ENCODE measurements at regions not wholly inside any gene's neighbourhood (a gene's known extent, or its start where the extent isn't known, plus 50 kb on each side); places are given as distances from the start of the nearest gene placed in this dataset.
"Not testable (repeated sequence)": the region's sequence is repeated elsewhere in the genome, so short reads cannot be mapped to it uniquely, and the experiment has no call there.

- H3K4me3 ChIP-seq (ENCODE audit: low read length in 2 of 2), result no peak overlapping the region
- H3K9me3 ChIP-seq (ENCODE audit: control insufficient read depth in 2 of 2, low read length in 2 of 2), result no peaks in the 10 kb centered on the region
- H3K9ac ChIP-seq (ENCODE audit: low read depth in 1 of 2, low read length in 2 of 2), result no peak overlapping the region
- H3K4me1 ChIP-seq (ENCODE audit: control insufficient read depth in 2 of 2, insufficient read depth in 2 of 2, low read length in 2 of 2), result no peaks in the 10 kb centered on the region
- no peak overlapping the region for H3K27ac ChIP-seq (ENCODE audit: low read depth in 2 of 2, low read length in 2 of 2)
- no peaks in the 10 kb centered on the region for H3K36me3 ChIP-seq (ENCODE audit: control insufficient read depth in 2 of 2, insufficient read depth in 2 of 2, low read length in 2 of 2)
- no peaks in the 10 kb centered on the region for H3K27me3 ChIP-seq (ENCODE audit: control insufficient read depth in 2 of 2, insufficient read depth in 2 of 2, low read length in 2 of 2)
Observed at GRCh38 chr11:19418221-19418620, 177.5 kb upstream of the E2F8 start.

- not testable (repeated sequence) for H3K4me3 ChIP-seq (ENCODE audit: low read length in 2 of 2); H3K27me3 ChIP-seq (ENCODE audit: control insufficient read depth in 2 of 2, insufficient read depth in 2 of 2, low read length in 2 of 2); H3K27ac ChIP-seq (ENCODE audit: low read depth in 2 of 2, low read length in 2 of 2); H3K9me3 ChIP-seq (ENCODE audit: control insufficient read depth in 2 of 2, low read length in 2 of 2); H3K36me3 ChIP-seq (ENCODE audit: control insufficient read depth in 2 of 2, insufficient read depth in 2 of 2, low read length in 2 of 2); H3K9ac ChIP-seq (ENCODE audit: low read depth in 1 of 2, low read length in 2 of 2); H3K4me1 ChIP-seq (ENCODE audit: control insufficient read depth in 2 of 2, insufficient read depth in 2 of 2, low read length in 2 of 2)
Observed at GRCh38 chr11:19412070-19412469, 171.3 kb upstream of the E2F8 start.

GRCh38 chr11:19410032-19410431 lies 169.3 kb upstream of the E2F8 start:
- Histone ChIP-seq H3K36me3 (ENCODE audit: control insufficient read depth in 2 of 2, insufficient read depth in 2 of 2, low read length in 2 of 2) (no peaks in the 10 kb centered on the region), H3K9ac (ENCODE audit: low read depth in 1 of 2, low read length in 2 of 2) (no peak overlapping the region), H3K27me3 (ENCODE audit: control insufficient read depth in 2 of 2, insufficient read depth in 2 of 2, low read length in 2 of 2) (no peaks in the 10 kb centered on the region), H3K9me3 (ENCODE audit: control insufficient read depth in 2 of 2, low read length in 2 of 2) (no peaks in the 10 kb centered on the region), H3K27ac (ENCODE audit: low read depth in 2 of 2, low read length in 2 of 2) (no peak overlapping the region), H3K4me3 (ENCODE audit: low read length in 2 of 2) (no peak overlapping the region), H3K4me1 (ENCODE audit: control insufficient read depth in 2 of 2, insufficient read depth in 2 of 2, low read length in 2 of 2) (no peaks in the 10 kb centered on the region)

- no peak overlapping the region for H3K27ac ChIP-seq (ENCODE audit: low read depth in 2 of 2, low read length in 2 of 2)
- H3K9me3 ChIP-seq (ENCODE audit: control insufficient read depth in 2 of 2, low read length in 2 of 2), result no peaks in the 10 kb centered on the region
- H3K36me3 ChIP-seq (ENCODE audit: control insufficient read depth in 2 of 2, insufficient read depth in 2 of 2, low read length in 2 of 2), result no peaks in the 10 kb centered on the region
- H3K9ac ChIP-seq (ENCODE audit: low read depth in 1 of 2, low read length in 2 of 2), result no peak overlapping the region
- H3K4me1 ChIP-seq (ENCODE audit: control insufficient read depth in 2 of 2, insufficient read depth in 2 of 2, low read length in 2 of 2), result no peaks in the 10 kb centered on the region
- H3K27me3 ChIP-seq (ENCODE audit: control insufficient read depth in 2 of 2, insufficient read depth in 2 of 2, low read length in 2 of 2), result peaks cover 0 to 2% of the 10 kb centered on the region in 2 donors
- H3K4me3 ChIP-seq (ENCODE audit: low read length in 2 of 2), result no peak overlapping the region
Observed at GRCh38 chr11:19409307-19409706, 168.6 kb upstream of the E2F8 start.

- H3K9ac ChIP-seq (ENCODE audit: low read depth in 1 of 2, low read length in 2 of 2), result no peak overlapping the region
- H3K36me3 ChIP-seq (ENCODE audit: control insufficient read depth in 2 of 2, insufficient read depth in 2 of 2, low read length in 2 of 2), result no peaks in the 10 kb centered on the region
- H3K4me3 ChIP-seq (ENCODE audit: low read length in 2 of 2), result no peak overlapping the region
- no peaks in the 10 kb centered on the region for H3K4me1 ChIP-seq (ENCODE audit: control insufficient read depth in 2 of 2, insufficient read depth in 2 of 2, low read length in 2 of 2)
- no peak overlapping the region for H3K27ac ChIP-seq (ENCODE audit: low read depth in 2 of 2, low read length in 2 of 2)
- H3K27me3 ChIP-seq (ENCODE audit: control insufficient read depth in 2 of 2, insufficient read depth in 2 of 2, low read length in 2 of 2), result peaks cover 0 to 5% of the 10 kb centered on the region in 2 donors
- no peaks in the 10 kb centered on the region for H3K9me3 ChIP-seq (ENCODE audit: control insufficient read depth in 2 of 2, low read length in 2 of 2)
Observed at GRCh38 chr11:19407677-19408270, 167.0 kb upstream of the E2F8 start.

GRCh38 chr11:19405966-19406365 lies 165.2 kb upstream of the E2F8 start:
- no peak overlapping the region for H3K9ac ChIP-seq (ENCODE audit: low read depth in 1 of 2, low read length in 2 of 2)
- H3K27ac ChIP-seq (ENCODE audit: low read depth in 2 of 2, low read length in 2 of 2), result no peak overlapping the region
- no peaks in the 10 kb centered on the region for H3K4me1 ChIP-seq (ENCODE audit: control insufficient read depth in 2 of 2, insufficient read depth in 2 of 2, low read length in 2 of 2)
- peaks cover 0 to 5% of the 10 kb centered on the region in 2 donors for H3K27me3 ChIP-seq (ENCODE audit: control insufficient read depth in 2 of 2, insufficient read depth in 2 of 2, low read length in 2 of 2)
- no peaks in the 10 kb centered on the region for H3K36me3 ChIP-seq (ENCODE audit: control insufficient read depth in 2 of 2, insufficient read depth in 2 of 2, low read length in 2 of 2)
- H3K9me3 ChIP-seq (ENCODE audit: control insufficient read depth in 2 of 2, low read length in 2 of 2), result no peaks in the 10 kb centered on the region
- H3K4me3 ChIP-seq (ENCODE audit: low read length in 2 of 2), result no peak overlapping the region

- no peak overlapping the region for H3K4me3 ChIP-seq (ENCODE audit: low read length in 2 of 2)
- H3K27ac ChIP-seq (ENCODE audit: low read depth in 2 of 2, low read length in 2 of 2), result no peak overlapping the region
- no peaks in the 10 kb centered on the region for H3K4me1 ChIP-seq (ENCODE audit: control insufficient read depth in 2 of 2, insufficient read depth in 2 of 2, low read length in 2 of 2)
- no peaks in the 10 kb centered on the region for H3K36me3 ChIP-seq (ENCODE audit: control insufficient read depth in 2 of 2, insufficient read depth in 2 of 2, low read length in 2 of 2)
- H3K9ac ChIP-seq (ENCODE audit: low read depth in 1 of 2, low read length in 2 of 2), result no peak overlapping the region
- no peaks in the 10 kb centered on the region for H3K9me3 ChIP-seq (ENCODE audit: control insufficient read depth in 2 of 2, low read length in 2 of 2)
- peaks cover 0 to 5% of the 10 kb centered on the region in 2 donors for H3K27me3 ChIP-seq (ENCODE audit: control insufficient read depth in 2 of 2, insufficient read depth in 2 of 2, low read length in 2 of 2)
Observed at GRCh38 chr11:19404787-19405186, 164.0 kb upstream of the E2F8 start.

GRCh38 chr11:19403196-19403895 lies 162.6 kb upstream of the E2F8 start:
- H3K27me3 ChIP-seq (ENCODE audit: control insufficient read depth in 2 of 2, insufficient read depth in 2 of 2, low read length in 2 of 2), result peaks cover 0 to 5% of the 10 kb centered on the region in 2 donors
- no peaks in the 10 kb centered on the region for H3K36me3 ChIP-seq (ENCODE audit: control insufficient read depth in 2 of 2, insufficient read depth in 2 of 2, low read length in 2 of 2)
- no peaks in the 10 kb centered on the region for H3K9me3 ChIP-seq (ENCODE audit: control insufficient read depth in 2 of 2, low read length in 2 of 2)
- H3K27ac ChIP-seq (ENCODE audit: low read depth in 2 of 2, low read length in 2 of 2), result no peak overlapping the region
- no peak overlapping the region for H3K4me3 ChIP-seq (ENCODE audit: low read length in 2 of 2)
- H3K9ac ChIP-seq (ENCODE audit: low read depth in 1 of 2, low read length in 2 of 2), result no peak overlapping the region
- no peaks in the 10 kb centered on the region for H3K4me1 ChIP-seq (ENCODE audit: control insufficient read depth in 2 of 2, insufficient read depth in 2 of 2, low read length in 2 of 2)

GRCh38 chr11:19400296-19400695 lies 159.6 kb upstream of the E2F8 start:
- H3K27ac ChIP-seq (ENCODE audit: low read depth in 2 of 2, low read length in 2 of 2), result no peak overlapping the region
- H3K36me3 ChIP-seq (ENCODE audit: control insufficient read depth in 2 of 2, insufficient read depth in 2 of 2, low read length in 2 of 2), result no peaks in the 10 kb centered on the region
- H3K4me3 ChIP-seq (ENCODE audit: low read length in 2 of 2), result no peak overlapping the region
- no peaks in the 10 kb centered on the region for H3K9me3 ChIP-seq (ENCODE audit: control insufficient read depth in 2 of 2, low read length in 2 of 2)
- no peak overlapping the region for H3K9ac ChIP-seq (ENCODE audit: low read depth in 1 of 2, low read length in 2 of 2)
- peaks cover 0 to 5% of the 10 kb centered on the region in 2 donors for H3K27me3 ChIP-seq (ENCODE audit: control insufficient read depth in 2 of 2, insufficient read depth in 2 of 2, low read length in 2 of 2)
- H3K4me1 ChIP-seq (ENCODE audit: control insufficient read depth in 2 of 2, insufficient read depth in 2 of 2, low read length in 2 of 2), result no peaks in the 10 kb centered on the region

GRCh38 chr11:19398772-19399527 lies 158.2 kb upstream of the E2F8 start:
- Histone ChIP-seq H3K36me3 (ENCODE audit: control insufficient read depth in 2 of 2, insufficient read depth in 2 of 2, low read length in 2 of 2) (no peaks in the 10 kb centered on the region), H3K27ac (ENCODE audit: low read depth in 2 of 2, low read length in 2 of 2) (peak overlapping the region in 1 of 2 donors; percentile 9), H3K9ac (ENCODE audit: low read depth in 1 of 2, low read length in 2 of 2) (no peak overlapping the region), H3K4me3 (ENCODE audit: low read length in 2 of 2) (no peak overlapping the region), H3K27me3 (ENCODE audit: control insufficient read depth in 2 of 2, insufficient read depth in 2 of 2, low read length in 2 of 2) (peaks cover 0 to under 1% of the 10 kb centered on the region in 2 donors), H3K9me3 (ENCODE audit: control insufficient read depth in 2 of 2, low read length in 2 of 2) (no peaks in the 10 kb centered on the region), H3K4me1 (ENCODE audit: control insufficient read depth in 2 of 2, insufficient read depth in 2 of 2, low read length in 2 of 2) (no peaks in the 10 kb centered on the region)
